ENCODE measurements at regions not wholly inside any gene's neighbourhood (a gene's known extent, or its start where the extent isn't known, plus 50 kb on each side); places are given as distances from the start of the nearest gene placed in this dataset.
A peak's percentile ranks its signal among the peaks of the same experiment; 100 is the strongest.
"Not testable (repeated sequence)": the region's sequence is repeated elsewhere in the genome, so short reads cannot be mapped to it uniquely, and the experiment has no call there.

DNA sequence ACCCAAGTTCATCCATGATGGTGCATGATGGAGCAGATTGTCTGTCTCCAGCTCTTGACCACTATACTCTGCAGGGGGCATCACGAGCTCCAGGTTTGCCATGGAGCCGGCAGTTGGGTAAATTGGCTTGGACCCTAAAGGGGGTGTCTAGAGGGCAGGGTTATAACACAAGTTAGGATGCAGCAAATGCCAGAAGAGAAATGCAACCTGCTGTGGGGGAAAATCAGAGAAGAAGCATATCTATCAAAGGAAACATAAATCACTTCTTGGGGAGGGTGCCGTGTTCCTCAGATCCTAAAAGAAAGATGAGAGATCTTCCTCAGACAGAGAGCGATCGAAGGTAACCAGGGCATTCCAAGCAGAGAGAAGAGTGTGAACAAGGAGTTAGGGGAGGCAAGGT, 334.9 kb downstream of the C12orf75 start:
- no peak for DNase-seq

DNA sequence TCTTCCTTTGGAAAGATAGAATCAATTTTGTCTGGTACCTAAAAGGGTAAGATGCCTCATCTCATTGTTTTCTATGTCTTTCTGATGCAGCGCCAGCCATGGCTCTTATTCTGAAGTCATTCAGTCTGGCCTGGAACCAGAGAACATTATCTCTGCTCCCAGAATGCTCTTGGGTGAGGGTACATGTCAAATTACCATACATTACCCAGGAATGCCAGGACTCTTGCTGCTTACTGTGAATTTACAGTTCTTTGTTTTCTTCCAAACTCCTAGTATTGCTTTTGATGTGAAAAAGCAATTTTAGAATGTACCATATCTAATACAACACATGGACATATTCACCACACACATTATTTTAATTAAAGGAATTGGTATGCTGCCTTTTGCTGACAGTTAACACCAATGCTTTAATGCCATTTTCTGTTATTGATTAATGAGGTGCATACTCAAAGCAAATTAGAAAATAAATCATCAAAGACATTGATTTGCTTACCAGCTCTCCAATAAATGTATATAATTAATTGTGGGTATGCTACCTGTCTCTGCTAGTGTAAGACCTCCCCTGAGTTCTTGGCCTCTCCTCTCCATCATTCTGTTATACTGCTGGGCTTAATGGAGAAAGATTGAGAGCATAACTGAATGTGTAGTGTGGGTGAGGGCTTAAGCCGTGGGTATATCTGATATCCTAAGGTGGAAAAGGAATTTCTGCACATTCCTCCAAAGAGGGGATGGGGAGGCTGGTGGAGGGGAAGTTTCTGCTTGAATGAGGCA, 337.7 kb downstream of the C12orf75 start:
- no peak for DNase-seq

DNA sequence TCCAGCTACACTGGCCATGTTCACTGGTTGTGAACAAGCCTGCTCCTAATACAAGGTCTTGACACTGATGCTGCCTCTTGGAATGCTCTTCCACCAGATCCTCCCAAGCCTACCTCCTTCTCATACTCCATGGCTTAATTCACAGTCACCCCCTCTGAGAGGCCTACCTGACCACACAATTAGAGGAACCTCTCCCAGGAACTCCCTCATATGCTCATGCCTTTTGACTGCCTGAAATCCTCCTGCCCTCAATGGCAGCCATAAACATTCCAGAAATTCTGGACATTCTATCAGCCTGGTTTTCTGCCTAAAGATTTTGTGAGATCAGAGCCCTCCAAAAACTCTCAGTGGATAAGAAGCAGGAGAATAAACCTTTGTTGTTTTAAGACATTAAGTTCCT, 340.2 kb downstream of the C12orf75 start:
- DNase-seq: no peak

DNA sequence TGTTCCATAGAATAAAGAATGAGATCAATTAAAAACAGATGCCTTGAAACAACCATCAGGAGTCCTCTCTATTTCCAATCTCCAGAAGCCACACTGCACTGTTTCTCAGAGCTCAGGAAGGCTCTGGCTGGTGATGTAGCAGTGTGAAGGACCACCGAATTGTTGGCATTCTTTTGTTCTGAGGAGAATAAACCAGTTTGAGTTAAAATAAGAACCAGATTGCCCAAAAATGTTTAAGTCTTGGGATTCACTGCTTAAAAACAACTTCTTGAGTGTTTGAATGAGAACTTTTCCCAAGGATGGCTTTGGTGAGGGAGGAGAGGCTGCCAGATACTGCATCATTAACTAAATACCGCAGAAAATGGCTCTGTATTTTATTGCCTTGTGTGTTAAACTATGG, 341.2 kb downstream of the C12orf75 start:
- no peak for DNase-seq

DNA sequence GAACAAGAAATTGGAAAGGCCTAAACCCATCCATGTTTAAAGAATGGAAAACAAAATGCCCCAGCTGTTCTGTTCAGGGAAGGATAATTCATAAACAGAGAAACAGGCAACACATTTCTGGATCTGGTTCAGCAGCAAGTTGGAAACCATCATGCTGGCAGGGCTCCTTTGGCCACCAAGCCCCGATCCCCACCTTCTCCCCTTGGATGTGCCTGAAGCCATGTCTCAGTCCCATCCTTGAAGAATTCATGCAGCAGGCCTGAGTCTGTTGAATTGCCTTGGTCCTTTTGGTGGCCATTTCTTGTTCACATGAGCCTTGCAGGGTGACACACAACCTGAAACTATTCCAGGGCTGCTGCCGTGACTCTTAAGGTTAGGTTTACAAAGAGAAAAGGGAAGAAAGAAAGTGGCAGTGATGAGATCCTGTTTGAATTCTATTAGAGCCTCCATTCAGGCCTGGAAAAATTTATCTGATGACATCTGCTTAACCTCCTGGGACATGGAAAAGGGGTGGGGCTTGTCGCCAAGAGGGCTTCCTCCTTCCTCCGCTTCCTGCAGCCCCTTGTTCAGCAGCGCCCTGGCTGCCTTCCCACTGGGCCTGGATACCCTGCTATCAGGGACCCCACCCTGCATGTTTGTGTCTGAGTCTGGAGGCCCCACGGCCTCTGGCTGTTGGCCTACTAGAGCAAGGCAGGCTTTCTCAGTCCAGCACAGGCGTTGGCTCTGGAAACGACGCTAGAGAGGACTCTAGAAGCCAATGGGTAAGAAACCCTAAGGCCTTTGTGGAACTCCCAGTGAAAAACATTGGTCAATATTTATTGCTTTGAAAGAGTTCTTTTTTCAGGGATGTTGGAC, 341.9 kb downstream of the C12orf75 start:
- no peak for DNase-seq

DNA sequence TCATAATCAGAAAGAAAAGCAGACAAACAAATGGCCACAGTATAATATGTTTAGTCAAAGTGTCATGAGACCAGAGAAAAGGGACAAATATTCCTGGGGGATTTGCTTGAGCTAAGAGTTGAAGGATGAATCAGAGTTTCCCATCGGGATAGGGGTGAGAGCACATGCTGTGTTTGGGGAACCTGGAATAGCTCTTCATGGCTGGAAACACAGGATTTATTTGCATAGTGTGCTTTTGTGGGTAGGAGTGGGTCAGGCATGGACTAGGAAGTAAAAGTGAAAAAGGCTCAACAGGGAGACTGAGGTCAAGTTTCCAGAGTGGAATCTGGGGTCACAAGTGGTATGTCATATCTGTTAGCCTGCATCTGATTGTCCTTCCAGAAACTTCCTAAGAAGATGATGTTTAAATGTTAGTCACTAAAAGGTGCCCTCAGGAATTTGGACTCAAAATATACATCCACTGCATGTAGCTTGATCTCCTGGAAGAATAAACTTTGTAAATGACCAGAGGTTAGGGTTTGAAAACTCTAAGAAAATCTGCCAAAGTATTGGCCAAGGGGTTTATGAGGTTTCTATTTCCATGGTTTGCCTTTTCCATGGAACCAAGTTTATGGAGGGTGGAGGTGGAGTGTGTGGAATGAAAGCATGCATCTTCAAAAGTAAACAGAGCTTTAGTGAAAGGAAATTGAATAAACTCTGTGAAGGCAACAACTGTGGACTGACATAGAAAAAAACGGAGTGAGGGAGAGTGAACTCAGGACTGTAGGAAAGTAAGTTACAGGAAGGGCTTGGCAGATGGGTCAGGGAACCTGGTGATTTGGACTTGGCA, 344.6 kb downstream of the C12orf75 start:
- no peak for DNase-seq

DNA sequence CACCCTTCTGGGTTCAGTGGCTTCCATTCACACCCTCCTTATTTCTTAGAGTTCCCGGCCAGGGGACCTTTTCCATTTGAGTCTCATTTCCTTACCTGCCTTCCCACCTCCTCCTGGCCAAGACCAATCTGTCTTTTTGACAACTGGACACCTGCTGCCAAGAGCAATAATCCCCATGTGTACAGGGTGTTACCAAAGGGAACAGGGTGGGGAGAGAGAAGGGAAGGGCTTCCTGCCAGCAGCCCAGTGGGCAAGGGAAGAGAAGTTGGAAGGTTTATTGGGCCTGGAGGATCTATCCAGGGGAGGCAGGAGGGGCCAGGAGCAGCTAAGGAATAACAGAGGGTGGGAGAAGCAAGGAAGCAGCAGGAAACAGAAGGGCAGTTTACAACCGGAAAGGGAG, 346.2 kb downstream of the C12orf75 start:
- DNase-seq: no peak

DNA sequence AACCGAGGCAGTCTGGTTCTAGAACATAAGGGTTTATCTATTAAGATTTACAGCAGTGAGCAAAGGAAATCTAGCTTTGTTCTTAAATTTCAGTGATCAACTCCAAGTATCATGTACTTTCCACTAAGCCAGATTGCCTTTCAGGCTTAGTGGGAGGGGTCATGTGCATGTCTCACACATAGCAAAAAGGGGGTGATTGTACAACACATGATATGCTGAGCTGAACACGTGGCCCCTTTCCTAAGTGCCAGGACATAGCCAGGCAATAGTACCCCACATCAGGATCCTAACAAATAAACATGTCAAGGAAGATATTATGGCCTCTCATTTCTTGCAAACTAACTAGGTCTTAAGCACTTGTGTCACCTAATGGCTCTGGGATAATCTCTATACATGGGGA, 347.2 kb downstream of the C12orf75 start:
- no peak for DNase-seq

DNA sequence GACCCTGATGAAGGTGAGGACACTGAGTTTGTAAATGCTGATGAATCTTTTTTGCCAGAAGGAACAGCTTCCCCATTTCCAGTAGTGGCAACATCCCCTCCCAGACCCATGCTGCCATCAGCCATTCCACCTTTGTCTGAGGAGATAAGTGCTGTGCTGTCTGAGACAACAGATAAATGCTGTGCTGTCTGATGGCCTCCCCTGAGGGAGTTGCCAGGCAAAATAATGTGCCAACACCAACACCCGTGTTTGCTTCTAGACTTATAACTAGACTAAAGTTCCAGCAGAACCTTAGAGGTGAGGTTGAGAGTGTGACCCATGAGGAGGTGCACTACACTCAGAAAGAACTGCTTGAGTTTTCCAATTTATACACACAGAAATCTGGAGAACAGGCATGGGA, 349.5 kb downstream of the C12orf75 start:
- DNase-seq: no peak

DNA sequence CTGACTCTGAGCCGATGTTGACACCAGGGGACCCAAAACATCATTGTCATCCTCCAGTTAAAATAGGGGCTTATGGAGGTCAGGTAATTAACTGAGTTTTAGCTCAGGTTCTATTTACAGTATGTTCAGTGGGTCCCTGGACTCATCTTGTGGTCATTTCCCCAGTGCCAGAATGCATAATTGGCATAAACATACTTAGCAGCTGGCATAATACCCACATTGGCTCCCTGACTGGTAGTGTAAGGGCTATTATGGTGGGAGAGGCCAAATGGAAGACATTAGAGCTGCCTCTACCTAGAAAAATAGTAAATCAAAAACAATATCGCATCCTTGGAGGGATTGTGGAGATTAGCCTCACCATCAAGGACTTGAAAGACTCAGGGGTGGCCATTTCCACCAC, 350.9 kb downstream of the C12orf75 start:
- DNase-seq: no peak

DNA sequence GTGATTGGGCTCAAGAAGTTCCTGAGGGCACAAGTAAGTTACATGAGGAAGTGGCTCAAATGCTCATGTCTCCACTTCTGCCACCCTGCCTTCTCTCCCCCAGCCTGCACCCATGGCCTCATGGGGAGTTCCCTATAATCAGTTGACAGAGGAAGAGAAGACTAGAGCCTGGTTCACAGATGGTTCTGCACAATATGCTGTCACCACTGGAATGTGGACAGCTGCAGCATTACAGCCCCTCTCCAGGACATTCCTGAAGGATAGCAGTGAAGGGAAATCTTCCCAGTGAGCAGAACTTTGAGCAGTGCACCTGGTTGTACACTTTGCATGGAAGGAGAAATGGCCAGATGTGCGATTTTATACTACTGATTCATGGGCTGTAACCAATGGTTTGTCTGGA, 352.3 kb downstream of the C12orf75 start:
- not testable (repeated sequence) for DNase-seq

DNA sequence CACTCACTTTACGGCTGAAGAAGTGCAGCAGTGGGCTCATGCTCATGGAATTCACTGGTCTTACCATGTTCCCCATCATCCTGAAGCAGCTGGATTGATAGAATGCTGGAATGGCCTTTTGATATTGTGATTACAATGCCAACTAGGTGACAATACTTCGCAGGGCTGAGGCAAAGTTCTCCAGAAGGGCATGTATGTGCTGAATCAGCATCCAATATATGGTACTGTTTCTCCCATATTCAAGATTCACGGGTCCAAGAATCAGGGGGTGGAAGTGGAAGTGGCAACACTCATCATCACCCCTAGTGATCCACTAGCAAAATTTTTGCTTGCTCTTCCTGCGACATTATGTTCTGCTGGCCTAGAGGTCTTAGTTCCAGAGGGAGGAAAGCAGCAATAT, 353.3 kb downstream of the C12orf75 start:
- not testable (repeated sequence) for DNase-seq

DNA sequence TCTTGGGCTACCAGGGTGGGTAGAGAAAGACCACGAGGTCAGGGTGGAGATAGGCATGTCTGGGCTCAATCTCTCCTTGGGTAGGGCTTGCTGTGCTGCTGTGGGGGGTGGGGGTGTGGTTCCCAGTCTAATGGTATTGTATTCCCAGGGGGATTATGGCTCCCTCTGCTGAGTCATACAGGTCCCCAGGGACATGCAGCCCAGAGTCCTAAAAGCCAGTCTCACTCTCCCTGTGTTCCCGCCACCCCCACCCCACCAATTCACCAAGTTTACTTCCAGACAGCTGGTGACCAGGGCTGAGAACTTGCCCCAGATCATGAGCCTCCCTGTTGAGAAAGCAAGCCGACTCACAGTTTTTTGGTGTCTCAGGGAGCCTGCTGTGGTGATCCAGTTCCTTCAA, 367.6 kb downstream of the C12orf75 start:
- DNase-seq: no peak

DNA sequence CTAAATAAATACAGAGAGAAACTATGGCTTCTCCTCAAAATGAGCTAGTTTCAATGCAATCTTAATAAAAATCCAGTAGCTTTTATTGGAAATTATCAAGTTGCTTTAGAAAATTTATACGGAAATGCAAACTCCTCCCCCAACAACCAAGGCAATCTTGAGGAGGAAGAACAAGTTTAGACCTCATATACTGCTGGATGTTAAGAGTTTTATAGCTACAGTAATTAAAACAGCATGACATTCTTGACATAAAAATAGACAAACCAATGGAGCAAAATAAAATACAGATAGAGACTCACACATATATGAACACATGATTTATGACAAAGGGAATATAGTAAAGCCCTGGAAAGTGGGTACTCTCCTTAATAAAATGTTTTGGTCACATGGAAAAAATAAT, 368.7 kb downstream of the C12orf75 start:
- no peak for DNase-seq

DNA sequence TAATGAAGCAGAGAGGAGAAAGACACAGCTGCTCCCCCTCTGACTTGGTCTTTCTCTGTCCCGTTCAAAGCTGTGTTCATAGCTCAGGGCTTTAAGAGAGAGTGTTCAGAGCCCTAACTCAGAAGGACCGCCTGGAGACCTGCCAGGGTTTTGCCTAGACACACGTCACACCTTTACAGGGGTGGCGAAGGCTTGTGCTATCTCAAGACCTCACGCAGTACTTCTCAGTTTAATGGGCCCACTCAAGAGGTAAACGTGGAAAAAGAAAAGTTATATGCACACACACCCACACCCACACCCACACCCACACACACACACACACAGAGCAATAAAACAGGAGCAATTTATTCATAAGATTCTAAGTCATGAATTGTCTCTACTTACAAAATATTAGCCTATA, 374.3 kb downstream of the C12orf75 start:
- no peak for DNase-seq

DNA sequence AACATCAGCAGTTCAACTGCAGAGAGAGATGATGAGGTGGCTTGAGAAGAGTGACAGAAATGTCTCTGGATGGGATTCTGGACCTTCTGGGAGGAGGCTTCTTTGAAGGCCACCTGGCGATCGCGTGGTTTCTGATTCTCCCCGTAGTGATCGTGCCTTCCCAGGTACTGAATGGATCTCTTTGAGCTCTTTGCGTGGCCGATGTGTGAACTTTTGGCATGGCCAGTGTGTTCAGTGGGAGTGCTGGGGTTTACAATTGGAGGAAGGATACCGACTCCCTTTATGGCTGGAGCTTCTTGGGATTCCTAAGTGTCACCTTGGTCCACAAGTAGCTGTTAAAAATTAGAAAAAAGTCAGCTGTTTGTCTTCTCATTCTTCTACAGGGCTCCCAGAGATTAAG, 374.7 kb downstream of the C12orf75 start:
- no peak for DNase-seq

DNA sequence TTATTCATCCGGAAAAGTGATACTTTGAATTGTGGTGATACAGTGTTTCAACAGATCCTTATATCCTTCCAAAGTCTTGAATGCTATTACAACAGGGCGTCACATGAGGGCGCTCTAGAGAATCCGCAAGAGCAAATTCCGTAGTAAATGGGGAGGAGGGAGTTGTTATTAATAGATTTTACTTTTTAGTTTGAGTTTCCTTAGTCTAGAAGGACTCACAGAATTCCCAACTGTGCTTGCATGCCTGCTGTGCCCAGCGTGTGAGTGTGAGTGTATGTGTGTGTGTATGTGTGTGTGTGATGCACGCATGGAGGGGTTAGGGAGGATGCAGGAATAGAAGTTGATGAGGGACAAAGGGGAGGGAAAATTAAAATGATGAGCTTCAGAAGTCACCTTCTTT, 375.3 kb downstream of the C12orf75 start:
- DNase-seq: peak; percentile 4

DNA sequence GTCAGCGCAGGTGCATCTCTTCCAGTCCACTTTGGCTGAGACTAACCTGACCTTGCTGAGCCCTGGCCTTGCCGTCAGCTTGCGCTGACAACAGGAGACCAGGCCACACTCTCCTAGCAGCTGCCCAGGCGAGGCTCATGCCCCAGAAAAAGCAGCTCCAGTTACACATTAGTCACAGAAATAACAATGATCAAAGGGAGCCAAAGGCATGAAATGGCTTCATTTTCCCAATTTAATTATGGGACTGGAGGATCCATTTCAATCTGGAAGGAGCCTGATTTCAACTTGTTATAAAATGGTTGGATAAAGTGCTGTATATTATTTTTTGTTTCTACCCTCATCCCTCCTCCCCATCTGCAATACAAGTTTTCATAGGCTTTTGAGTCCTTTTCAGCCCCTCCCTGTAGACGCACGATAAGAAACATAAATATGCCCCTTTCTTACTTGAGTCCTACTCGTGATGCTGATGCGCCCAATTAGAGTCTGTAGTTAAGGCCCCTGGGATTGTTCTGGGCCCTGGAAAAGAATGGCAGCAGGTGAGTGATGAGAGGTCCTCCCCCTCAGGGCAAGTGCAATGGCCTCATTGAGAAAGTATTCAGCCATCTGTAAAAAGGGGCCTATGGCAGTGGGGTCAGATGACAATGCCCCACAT, 376.0 kb downstream of the C12orf75 start:
- DNase-seq: peak; percentile 7

DNA sequence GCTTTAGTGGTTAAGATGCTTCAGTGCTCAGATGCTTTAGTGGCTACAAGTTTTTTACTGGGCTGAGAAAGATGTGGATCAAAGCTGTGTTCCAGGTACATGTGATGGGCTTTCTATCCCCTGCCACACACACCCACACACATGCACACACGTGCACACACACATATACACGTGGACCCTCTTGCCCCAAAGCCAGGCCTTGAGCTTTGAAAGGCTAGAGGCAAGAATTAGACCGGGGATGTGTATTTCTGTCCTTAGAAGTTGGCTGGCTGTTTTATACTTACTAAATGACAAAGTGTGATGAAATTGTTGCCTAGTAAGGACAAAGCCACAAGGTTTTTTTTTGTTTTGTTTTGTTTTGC, 376.5 kb downstream of the C12orf75 start:
- no peak for DNase-seq

DNA sequence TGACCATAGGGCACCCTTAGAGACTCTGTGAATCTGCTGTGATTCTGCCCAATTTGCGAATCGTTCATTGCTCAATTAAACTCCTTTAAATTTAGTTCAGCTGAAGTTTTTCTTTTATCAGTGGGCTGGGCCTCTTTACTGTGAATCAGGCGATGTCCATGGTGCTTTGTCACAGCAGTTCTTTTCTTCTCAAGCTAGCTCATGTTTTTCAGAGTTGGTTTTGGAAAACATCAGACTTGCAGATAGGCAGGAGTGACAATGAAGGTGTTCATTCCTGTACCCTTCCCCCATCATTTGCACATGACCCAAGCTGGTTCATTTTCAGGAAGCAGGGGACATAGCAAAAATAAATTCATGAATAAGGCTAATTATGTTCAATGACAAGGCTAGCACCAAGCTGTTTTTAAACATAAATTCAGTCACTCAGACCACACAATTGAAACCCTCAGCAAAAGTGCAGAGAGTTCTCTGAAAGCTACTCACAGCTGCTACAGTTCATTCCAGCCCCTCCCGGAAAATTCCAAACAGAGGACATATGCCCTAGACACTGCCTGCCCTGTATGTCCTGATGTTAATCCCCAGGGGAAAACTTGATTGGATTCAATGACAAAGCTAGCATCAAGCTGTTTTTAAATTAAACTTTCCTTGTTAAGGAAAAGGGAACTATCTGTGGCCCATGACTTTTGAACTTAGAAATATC, 383.3 kb downstream of the C12orf75 start:
- DNase-seq: no peak

DNA sequence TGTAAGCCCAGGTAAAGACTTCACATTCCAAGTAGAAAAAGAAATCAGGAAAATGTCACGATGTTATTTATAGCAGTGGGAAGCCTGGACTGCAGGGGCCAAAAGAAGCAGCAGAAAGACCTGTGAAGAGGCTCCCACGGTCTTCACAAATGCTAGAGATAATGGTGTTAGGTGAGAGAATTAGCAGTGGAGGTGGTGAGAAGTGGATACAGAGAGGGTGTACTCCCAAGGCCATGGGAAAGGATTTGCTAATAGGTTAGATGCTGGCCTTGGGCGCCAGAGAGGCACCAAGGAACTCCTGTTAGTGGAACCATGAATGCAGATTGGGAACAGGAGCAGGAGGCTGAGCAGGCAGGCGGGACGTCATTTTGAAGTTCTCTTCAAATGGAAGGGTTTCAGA, 386.1 kb downstream of the C12orf75 start:
- no peak for DNase-seq

DNA sequence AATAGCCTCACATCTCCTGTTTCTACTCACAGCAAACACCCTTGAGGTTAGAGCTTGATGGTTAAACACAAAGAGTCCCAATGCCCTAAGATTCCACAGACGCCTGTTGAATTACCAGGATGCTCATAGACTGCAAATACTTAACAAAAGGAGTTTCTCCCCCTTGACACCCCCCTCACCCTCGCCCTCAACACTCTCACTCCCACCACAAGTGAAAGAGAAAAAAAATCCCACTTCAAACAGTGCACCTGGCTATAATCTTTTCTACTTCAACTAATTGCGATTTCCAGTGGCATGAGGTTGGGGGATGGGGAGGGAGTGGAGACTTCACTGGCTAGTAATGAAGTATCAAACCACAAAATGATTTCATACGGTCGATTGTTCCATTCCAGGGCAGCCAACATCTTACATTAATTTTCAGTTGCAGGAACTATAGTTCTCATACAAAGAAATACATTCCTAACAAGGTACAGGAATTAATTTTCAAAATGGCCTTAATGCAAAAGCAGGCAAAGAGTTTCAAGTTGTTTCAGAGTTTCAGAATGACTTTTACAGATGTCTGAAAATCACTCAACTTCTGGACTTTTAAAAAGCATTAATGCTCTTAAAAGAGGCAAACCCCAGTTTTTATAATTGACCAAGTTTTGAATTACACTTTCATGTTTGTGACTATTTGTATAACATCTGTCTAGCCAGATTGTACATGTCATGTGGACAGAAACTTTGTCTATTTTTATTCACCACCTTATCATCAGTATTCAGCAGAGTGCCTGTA, 390.7 kb downstream of the C12orf75 start:
- DNase-seq: no peak

All from amniotic stem cell (primary cell).